Thymus (tissue), 11 donors: ENCODE measurements at regions not wholly inside any gene's neighbourhood (a gene's known extent, or its start where the extent isn't known, plus 50 kb on each side); places are given as distances from the start of the nearest gene placed in this dataset.

ENCODE experiments used
- DNase-seq, 9 donors: peaks; one replicate each; pipeline ENCODE4 v3.0.0-alpha.2; 2013; ENCODE audit warnings: low spot score in 9 of 9, low read depth in 6 of 9, missing footprints in 1 of 9
- H3K27ac ChIP-seq, 2 donors: one replicate each; pipeline ENCODE4 v1.5.1; 2013; ENCODE audit warnings: control low read depth in 1 of 2, low read depth in 1 of 2, low read length in 1 of 2, mild to moderate bottlenecking in 1 of 2, moderate library complexity in 1 of 2
- H3K27me3 ChIP-seq, 2 donors: one replicate each; pipeline ENCODE4 v1.5.1; 2013; ENCODE audit warnings: low read length in 1 of 2; ENCODE audit not compliant: control insufficient read depth in 2 of 2, insufficient read depth in 1 of 2
- H3K36me3 ChIP-seq, 2 donors: one replicate each; pipeline ENCODE4 v1.5.1; 2013; ENCODE audit warnings: low read length in 1 of 2, mild to moderate bottlenecking in 1 of 2, moderate library complexity in 1 of 2; ENCODE audit not compliant: control insufficient read depth in 2 of 2, insufficient read depth in 2 of 2
- H3K4me1 ChIP-seq, 2 donors: one replicate each; pipeline ENCODE4 v1.5.1; 2013; ENCODE audit warnings: low read length in 2 of 2; ENCODE audit not compliant: control insufficient read depth in 2 of 2, insufficient read depth in 2 of 2
- H3K4me3 ChIP-seq, 2 donors: one replicate each; pipeline ENCODE4 v1.5.1; 2013; ENCODE audit warnings: low read length in 2 of 2, control low read depth in 1 of 2, mild to moderate bottlenecking in 1 of 2
- H3K9me3 ChIP-seq, 2 donors: one replicate each; pipeline ENCODE4 v1.5.1; 2013; ENCODE audit warnings: low read length in 1 of 2, mild to moderate bottlenecking in 1 of 2; ENCODE audit not compliant: control insufficient read depth in 2 of 2, insufficient read depth in 1 of 2
- WGBS: extraction: QIAGEN DNeasy Blood & Tissue Kit; methylation state at CpG from one replicate; pipeline ENCODE4 v1.1.7; 2013; 5-methylcytosine and 5-hydroxymethylcytosine counted together
- donor health status: healthy.

GRCh38 chr3:88346643-88347042 lies 196.9 kb downstream of the C3orf38 start:
- Histone ChIP-seq H3K9me3 (no peaks in the 10 kb centered on the region), H3K4me3 (no peak overlapping the region), H3K36me3 (no peaks in the 10 kb centered on the region), H3K4me1 (no peaks in the 10 kb centered on the region), H3K27me3 (no peaks in the 10 kb centered on the region), H3K27ac (no peak overlapping the region)
- 80% methylated on average over 2 of the region's 2 CpGs for WGBS
- DNase-seq = no peak

- no peak for DNase-seq
- no peaks in the 10 kb centered on the region for H3K36me3 ChIP-seq
- 80% methylated on average over 3 of the region's 3 CpGs for WGBS
Observed at GRCh38 chr3:88362428-88362827, 212.7 kb downstream of the C3orf38 start.

DNA sequence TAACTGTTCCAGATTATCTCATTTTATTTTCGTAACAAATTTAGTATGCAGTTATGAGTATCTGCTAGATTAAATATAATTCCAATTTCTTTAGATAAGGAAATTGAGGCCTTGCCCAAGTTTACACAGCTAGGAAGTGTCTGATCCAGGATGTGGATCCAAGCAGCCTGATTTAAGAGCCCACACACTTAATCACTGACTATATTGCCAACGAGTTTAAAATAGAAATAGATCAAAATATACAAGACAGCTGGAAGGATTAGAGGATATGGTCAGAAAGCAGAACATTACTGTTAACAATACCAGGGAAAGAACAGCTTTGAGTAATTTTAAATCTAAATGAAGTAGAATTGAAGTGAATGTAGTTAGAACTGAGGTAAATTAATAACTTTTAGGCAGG lies 215.2 kb downstream of the C3orf38 start:
- Histone ChIP-seq H3K4me3 (no peak overlapping the region), H3K4me1 (no peaks in the 10 kb centered on the region), H3K36me3 (no peaks in the 10 kb centered on the region), H3K9me3 (no peaks in the 10 kb centered on the region), H3K27ac (no peak overlapping the region), H3K27me3 (no peaks in the 10 kb centered on the region)
- no peak for DNase-seq
- 72% methylated on average over 2 of the region's 2 CpGs for WGBS

More at GRCh38 chr3:88362428-88362827, 212.7 kb downstream of the C3orf38 start:
- H3K9me3 ChIP-seq = no peaks in the 10 kb centered on the region
- H3K4me3 ChIP-seq = no peak overlapping the region
- no peaks in the 10 kb centered on the region for H3K4me1 ChIP-seq
- H3K27me3 ChIP-seq = no peaks in the 10 kb centered on the region
- H3K27ac ChIP-seq = no peak overlapping the region

DNA sequence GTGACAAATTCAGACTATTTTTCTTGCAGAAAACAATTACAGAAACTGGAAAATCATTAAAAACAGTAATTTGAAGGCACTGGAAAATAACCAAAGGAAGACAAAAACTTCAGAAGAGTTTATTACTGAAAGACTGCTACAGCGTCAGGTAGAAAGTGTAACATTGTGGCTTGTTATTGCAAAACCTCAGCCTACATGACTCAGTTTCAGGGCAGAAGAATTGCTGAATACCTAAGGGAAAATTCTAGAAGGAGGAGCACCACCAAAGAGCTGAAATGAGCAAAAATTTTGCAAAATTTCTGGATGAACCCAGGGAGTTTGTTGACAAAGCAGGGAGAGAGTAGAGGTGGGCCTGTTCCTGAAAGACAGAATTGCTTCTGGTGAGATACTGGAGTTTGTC lies 219.6 kb downstream of the C3orf38 start:
- no peak overlapping the region for H3K4me3 ChIP-seq
- DNase-seq = no peak

GRCh38 chr3:88369767-88370166 lies 220.0 kb downstream of the C3orf38 start:
- no peak overlapping the region for H3K27ac ChIP-seq
- DNase-seq = no peak
- H3K4me1 ChIP-seq = no peaks in the 10 kb centered on the region
- H3K4me3 ChIP-seq = no peak overlapping the region
- H3K27me3 ChIP-seq = no peaks in the 10 kb centered on the region
- no peaks in the 10 kb centered on the region for H3K9me3 ChIP-seq
- 97% methylated on average over 2 of the region's 2 CpGs for WGBS
- no peaks in the 10 kb centered on the region for H3K36me3 ChIP-seq

More for the DNA sequence above, 219.6 kb downstream of the C3orf38 start:
- 100% methylated on average over 1 of the region's 1 CpG for WGBS
- no peaks in the 10 kb centered on the region for H3K9me3 ChIP-seq
- no peak overlapping the region for H3K27ac ChIP-seq
- H3K4me1 ChIP-seq = no peaks in the 10 kb centered on the region
- H3K27me3 ChIP-seq = no peaks in the 10 kb centered on the region
- no peaks in the 10 kb centered on the region for H3K36me3 ChIP-seq

DNA sequence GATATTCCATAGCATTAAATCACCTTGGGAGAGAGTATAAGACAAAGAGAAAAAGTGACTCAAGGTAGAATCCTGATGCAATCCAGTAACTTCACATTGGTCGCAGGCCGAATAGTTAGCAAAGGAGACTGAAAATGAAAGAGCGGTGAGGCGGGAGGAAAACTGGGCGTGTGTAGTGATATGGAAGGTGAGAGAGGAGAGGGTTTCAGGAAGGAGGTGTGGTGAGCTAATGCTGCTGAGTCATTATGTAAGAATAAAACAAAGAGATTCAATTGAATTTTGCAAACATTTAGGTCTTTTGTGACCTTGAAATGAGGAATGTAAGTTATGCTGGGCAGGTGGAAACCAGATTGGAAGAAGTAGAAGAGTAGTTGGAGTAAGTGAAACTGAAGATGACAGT lies 235.3 kb downstream of the C3orf38 start:
- 66% methylated on average over 5 of the region's 5 CpGs for WGBS
- H3K27ac ChIP-seq = no peak overlapping the region
- H3K4me1 ChIP-seq = no peaks in the 10 kb centered on the region
- no peak for DNase-seq
- H3K36me3 ChIP-seq = no peaks in the 10 kb centered on the region
- no peak overlapping the region for H3K4me3 ChIP-seq
- no peaks in the 10 kb centered on the region for H3K9me3 ChIP-seq
- H3K27me3 ChIP-seq = no peaks in the 10 kb centered on the region

GRCh38 chr3:88398581-88398980 lies 248.8 kb downstream of the C3orf38 start:
- no peak overlapping the region for H3K27ac ChIP-seq
- no peak overlapping the region for H3K4me3 ChIP-seq
- no peaks in the 10 kb centered on the region for H3K9me3 ChIP-seq
- no peaks in the 10 kb centered on the region for H3K36me3 ChIP-seq
- H3K27me3 ChIP-seq = no peaks in the 10 kb centered on the region
- DNase-seq = no peak
- H3K4me1 ChIP-seq = no peaks in the 10 kb centered on the region

DNA sequence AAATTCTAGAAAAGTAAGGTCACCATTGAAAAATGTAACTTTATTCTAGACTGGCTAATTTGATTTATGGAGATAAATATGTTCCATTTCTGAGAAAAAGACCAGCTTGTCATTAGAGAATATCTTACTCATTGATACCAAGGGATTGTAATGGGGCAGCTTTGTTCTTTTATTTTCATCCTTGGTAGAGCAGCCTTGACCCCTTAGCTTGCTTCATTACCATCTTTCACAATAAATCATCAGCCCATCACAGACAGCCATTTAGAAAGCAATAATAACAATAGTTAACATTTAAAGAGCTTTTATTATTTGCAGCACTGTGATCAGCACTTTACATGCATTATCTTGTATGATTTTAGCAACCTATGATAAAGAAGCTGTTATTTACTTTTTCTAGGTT lies 253.6 kb downstream of the C3orf38 start:
- no peaks in the 10 kb centered on the region for H3K27me3 ChIP-seq
- H3K9me3 ChIP-seq = no peaks in the 10 kb centered on the region
- no peaks in the 10 kb centered on the region for H3K36me3 ChIP-seq
- no peaks in the 10 kb centered on the region for H3K4me1 ChIP-seq
- no peak overlapping the region for H3K27ac ChIP-seq
- no peak for DNase-seq
- H3K4me3 ChIP-seq = no peak overlapping the region

- Histone ChIP-seq H3K27me3 (no peaks in the 10 kb centered on the region), H3K4me1 (no peaks in the 10 kb centered on the region), H3K36me3 (no peaks in the 10 kb centered on the region), H3K4me3 (no peak overlapping the region), H3K9me3 (no peaks in the 10 kb centered on the region), H3K27ac (no peak overlapping the region)
- no peak for DNase-seq
- 97% methylated on average over 1 of the region's 1 CpG for WGBS
Observed at GRCh38 chr3:88408097-88408496, 258.3 kb downstream of the C3orf38 start.

DNA sequence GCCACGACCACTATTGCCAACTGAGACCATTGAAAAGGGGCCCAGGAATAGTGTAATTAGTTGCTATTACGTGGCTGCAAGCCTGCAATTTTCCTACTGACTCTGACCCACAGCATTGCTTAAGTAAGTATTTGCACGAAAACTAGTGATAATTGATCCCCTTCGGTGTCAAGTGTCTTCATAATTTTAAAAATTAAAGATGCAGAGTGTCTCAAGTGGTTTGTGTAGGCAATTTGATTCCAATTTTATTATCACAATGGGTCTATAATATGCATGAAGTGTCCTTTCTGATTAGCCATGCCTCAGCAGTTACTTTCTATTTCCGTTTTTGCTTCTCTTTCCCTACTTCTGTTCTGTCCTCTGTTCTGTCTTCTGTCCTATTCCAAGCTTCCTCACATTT lies 259.2 kb downstream of the C3orf38 start:
- Histone ChIP-seq H3K36me3 (no peaks in the 10 kb centered on the region), H3K27me3 (no peaks in the 10 kb centered on the region), H3K9me3 (no peaks in the 10 kb centered on the region), H3K27ac (no peak overlapping the region), H3K4me3 (no peak overlapping the region), H3K4me1 (no peaks in the 10 kb centered on the region)
- 87% methylated on average over 5 of the region's 5 CpGs for WGBS
- no peak for DNase-seq
